VCaP (cell line): ENCODE measurements at regions not wholly inside any gene's neighbourhood (a gene's known extent, or its start where the extent isn't known, plus 50 kb on each side); places are given as distances from the start of the nearest gene placed in this dataset.

Source experiments
- H3K27ac ChIP-seq: fragments of 450-650 bp; 2 replicates; pipeline ENCODE4 v1.5.1; 2017
- TF ChIP-seq, protein P1 (sequence below): fragments of 450-650 bp; conservative IDR thresholded peaks from 2 replicates; pipeline ENCODE4 v1.5.1; 2017; ENCODE audit warnings: mild to moderate bottlenecking, moderate library complexity

- no peak overlapping the region for H3K27ac ChIP-seq
- TF ChIP-seq, protein P1, sequence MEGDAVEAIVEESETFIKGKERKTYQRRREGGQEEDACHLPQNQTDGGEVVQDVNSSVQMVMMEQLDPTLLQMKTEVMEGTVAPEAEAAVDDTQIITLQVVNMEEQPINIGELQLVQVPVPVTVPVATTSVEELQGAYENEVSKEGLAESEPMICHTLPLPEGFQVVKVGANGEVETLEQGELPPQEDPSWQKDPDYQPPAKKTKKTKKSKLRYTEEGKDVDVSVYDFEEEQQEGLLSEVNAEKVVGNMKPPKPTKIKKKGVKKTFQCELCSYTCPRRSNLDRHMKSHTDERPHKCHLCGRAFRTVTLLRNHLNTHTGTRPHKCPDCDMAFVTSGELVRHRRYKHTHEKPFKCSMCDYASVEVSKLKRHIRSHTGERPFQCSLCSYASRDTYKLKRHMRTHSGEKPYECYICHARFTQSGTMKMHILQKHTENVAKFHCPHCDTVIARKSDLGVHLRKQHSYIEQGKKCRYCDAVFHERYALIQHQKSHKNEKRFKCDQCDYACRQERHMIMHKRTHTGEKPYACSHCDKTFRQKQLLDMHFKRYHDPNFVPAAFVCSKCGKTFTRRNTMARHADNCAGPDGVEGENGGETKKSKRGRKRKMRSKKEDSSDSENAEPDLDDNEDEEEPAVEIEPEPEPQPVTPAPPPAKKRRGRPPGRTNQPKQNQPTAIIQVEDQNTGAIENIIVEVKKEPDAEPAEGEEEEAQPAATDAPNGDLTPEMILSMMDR, result no peak
Observed at GRCh38 chr11:62026739-62027370, 59.4 kb upstream of the FTH1 start.

GRCh38 chr11:62025487-62026105 lies 58.2 kb upstream of the FTH1 start:
- TF ChIP-seq, protein P1, result no peak
- no peak overlapping the region for H3K27ac ChIP-seq

- TF ChIP-seq, protein P1, result no peak
Observed at GRCh38 chr11:62024936-62025486, 57.6 kb upstream of the FTH1 start.

DNA sequence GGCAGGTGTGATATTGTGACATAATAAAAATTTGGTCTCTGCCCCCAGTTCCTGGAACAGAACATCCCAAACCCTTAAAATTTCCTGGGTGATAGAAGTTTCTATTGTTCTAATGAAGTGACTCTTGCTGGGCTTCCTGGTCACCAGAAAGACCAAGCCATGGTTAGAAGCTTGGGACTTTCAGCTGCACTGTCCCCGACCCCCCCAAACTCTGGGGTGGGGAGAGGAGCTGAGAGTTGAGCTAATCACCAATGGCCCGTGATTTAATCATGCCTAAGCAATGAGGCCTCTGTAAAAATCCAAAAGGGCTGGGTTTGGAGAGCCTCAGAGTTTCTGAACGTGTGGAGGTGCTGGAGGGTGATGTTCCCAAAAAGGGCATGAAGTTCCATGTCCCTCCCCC lies 54.8 kb upstream of the FTH1 start:
- TF ChIP-seq, protein P1, result no peak
- H3K27ac ChIP-seq, result no peak overlapping the region

More at GRCh38 chr11:62024936-62025486, 57.6 kb upstream of the FTH1 start:
- no peak overlapping the region for H3K27ac ChIP-seq

- H3K27ac ChIP-seq, result no peak overlapping the region
- TF ChIP-seq, protein P1, result no peak
Observed at GRCh38 chr11:62020661-62021060, 53.2 kb upstream of the FTH1 start.

- TF ChIP-seq, protein P1, result no peak
- H3K27ac ChIP-seq, result no peak overlapping the region
Observed at GRCh38 chr11:62018981-62019664, 51.7 kb upstream of the FTH1 start.
